ENCODE measurements at regions not wholly inside any gene's neighbourhood (a gene's known extent, or its start where the extent isn't known, plus 50 kb on each side); places are given as distances from the start of the nearest gene placed in this dataset.

DNA sequence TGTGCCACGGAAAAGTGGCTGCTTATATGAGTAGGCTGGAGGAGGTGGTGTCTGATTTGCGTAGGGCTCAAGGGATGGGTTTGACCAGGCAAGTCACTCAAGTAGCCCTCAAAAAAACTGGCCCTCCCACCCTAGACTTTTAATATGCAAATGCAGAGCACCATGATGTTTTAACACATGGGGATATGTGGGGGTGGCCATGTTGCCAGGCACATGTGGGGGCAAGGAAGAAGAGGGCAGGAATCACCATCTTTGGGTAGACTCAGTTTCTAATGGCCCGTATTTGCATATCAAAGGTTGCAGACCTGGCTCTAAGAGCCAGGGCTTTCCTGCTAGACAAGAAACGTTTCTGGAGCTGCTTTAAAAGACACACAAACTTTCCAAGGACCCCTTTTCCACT lies 307.2 kb upstream of the NDN start:
- in situ Hi-C loops (cut with MboI), result no loop called here
- Histone ChIP-seq H2AFZ (ENCODE audit: control insufficient read depth, low read depth, low read length) (no peak overlapping the region), H3K79me2 (ENCODE audit: control insufficient read depth, insufficient read depth, low read length) (no peaks in the 10 kb centered on the region), H3K9ac (ENCODE audit: control insufficient read depth, insufficient read depth, low read length) (no peak overlapping the region), H3K4me2 (ENCODE audit: control insufficient read depth, insufficient read depth) (no peak overlapping the region), H3K4me1 (ENCODE audit: control insufficient read depth, insufficient read depth, low read length) (no peaks in the 10 kb centered on the region), H3K4me3 (no peak overlapping the region), H3K27me3 (replicated peaks in 1 of 2; ENCODE audit: control insufficient read depth in 2 of 2, insufficient read depth in 2 of 2, low read length in 1 of 2) (no peaks in the 10 kb centered on the region), H3K9me3 (replicated peaks; ENCODE audit: control insufficient read depth, insufficient read depth, low read length) (no peaks in the 10 kb centered on the region; the same call in 2 of the 3 replicates), H3K36me3 (ENCODE audit: control insufficient read depth in 2 of 2, insufficient read depth in 2 of 2, low read length in 1 of 2) (no peaks in the 10 kb centered on the region), H3K27ac (ENCODE audit: control insufficient read depth, insufficient read depth) (no peak overlapping the region), H4K20me1 (ENCODE audit: control insufficient read depth, insufficient read depth) (no peaks in the 10 kb centered on the region)
- RAD21 ChIA-PET (ENCODE audit: unreplicated experiment), result no interaction called here
- DNase-seq (ENCODE audit: low read depth, low spot score) (no peak), ATAC-seq (no peak), FAIRE-seq (no peak)
- TF ChIP-seq SUPT20H (IDR thresholded peaks at IDR 0.05; ENCODE audit: borderline replicate concordance, control insufficient read depth, low read depth, low read length) (no peak), POLR2A (IDR thresholded peaks at IDR 0.05; ENCODE audit: low read depth, low read length) (no peak), NBN (IDR thresholded peaks at IDR 0.05) (no peak), TCF3 (IDR thresholded peaks at IDR 0.05; ENCODE audit: borderline replicate concordance, insufficient read depth, low read depth, low read length) (no peak), SMAD1 (IDR thresholded peaks at IDR 0.05; ENCODE audit: low read depth, partially characterized antibody) (no peak), SREBF1 (IDR thresholded peaks at IDR 0.05; ENCODE audit: low read length) (no peak)
- TF ChIP-seq, protein P1, sequence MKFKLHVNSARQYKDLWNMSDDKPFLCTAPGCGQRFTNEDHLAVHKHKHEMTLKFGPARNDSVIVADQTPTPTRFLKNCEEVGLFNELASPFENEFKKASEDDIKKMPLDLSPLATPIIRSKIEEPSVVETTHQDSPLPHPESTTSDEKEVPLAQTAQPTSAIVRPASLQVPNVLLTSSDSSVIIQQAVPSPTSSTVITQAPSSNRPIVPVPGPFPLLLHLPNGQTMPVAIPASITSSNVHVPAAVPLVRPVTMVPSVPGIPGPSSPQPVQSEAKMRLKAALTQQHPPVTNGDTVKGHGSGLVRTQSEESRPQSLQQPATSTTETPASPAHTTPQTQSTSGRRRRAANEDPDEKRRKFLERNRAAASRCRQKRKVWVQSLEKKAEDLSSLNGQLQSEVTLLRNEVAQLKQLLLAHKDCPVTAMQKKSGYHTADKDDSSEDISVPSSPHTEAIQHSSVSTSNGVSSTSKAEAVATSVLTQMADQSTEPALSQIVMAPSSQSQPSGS (IDR thresholded peaks at IDR 0.05; ENCODE audit: low read length), result no peak
- TF ChIP-seq, protein P2, sequence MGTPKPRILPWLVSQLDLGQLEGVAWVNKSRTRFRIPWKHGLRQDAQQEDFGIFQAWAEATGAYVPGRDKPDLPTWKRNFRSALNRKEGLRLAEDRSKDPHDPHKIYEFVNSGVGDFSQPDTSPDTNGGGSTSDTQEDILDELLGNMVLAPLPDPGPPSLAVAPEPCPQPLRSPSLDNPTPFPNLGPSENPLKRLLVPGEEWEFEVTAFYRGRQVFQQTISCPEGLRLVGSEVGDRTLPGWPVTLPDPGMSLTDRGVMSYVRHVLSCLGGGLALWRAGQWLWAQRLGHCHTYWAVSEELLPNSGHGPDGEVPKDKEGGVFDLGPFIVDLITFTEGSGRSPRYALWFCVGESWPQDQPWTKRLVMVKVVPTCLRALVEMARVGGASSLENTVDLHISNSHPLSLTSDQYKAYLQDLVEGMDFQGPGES (IDR thresholded peaks at IDR 0.05), result no peak
- TF ChIP-seq, protein P3, sequence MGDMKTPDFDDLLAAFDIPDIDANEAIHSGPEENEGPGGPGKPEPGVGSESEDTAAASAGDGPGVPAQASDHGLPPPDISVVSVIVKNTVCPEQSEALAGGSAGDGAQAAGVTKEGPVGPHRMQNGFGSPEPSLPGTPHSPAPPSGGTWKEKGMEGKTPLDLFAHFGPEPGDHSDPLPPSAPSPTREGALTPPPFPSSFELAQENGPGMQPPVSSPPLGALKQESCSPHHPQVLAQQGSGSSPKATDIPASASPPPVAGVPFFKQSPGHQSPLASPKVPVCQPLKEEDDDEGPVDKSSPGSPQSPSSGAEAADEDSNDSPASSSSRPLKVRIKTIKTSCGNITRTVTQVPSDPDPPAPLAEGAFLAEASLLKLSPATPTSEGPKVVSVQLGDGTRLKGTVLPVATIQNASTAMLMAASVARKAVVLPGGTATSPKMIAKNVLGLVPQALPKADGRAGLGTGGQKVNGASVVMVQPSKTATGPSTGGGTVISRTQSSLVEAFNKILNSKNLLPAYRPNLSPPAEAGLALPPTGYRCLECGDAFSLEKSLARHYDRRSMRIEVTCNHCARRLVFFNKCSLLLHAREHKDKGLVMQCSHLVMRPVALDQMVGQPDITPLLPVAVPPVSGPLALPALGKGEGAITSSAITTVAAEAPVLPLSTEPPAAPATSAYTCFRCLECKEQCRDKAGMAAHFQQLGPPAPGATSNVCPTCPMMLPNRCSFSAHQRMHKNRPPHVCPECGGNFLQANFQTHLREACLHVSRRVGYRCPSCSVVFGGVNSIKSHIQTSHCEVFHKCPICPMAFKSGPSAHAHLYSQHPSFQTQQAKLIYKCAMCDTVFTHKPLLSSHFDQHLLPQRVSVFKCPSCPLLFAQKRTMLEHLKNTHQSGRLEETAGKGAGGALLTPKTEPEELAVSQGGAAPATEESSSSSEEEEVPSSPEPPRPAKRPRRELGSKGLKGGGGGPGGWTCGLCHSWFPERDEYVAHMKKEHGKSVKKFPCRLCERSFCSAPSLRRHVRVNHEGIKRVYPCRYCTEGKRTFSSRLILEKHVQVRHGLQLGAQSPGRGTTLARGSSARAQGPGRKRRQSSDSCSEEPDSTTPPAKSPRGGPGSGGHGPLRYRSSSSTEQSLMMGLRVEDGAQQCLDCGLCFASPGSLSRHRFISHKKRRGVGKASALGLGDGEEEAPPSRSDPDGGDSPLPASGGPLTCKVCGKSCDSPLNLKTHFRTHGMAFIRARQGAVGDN (IDR thresholded peaks at IDR 0.05), result no peak
- TF ChIP-seq, protein P4, sequence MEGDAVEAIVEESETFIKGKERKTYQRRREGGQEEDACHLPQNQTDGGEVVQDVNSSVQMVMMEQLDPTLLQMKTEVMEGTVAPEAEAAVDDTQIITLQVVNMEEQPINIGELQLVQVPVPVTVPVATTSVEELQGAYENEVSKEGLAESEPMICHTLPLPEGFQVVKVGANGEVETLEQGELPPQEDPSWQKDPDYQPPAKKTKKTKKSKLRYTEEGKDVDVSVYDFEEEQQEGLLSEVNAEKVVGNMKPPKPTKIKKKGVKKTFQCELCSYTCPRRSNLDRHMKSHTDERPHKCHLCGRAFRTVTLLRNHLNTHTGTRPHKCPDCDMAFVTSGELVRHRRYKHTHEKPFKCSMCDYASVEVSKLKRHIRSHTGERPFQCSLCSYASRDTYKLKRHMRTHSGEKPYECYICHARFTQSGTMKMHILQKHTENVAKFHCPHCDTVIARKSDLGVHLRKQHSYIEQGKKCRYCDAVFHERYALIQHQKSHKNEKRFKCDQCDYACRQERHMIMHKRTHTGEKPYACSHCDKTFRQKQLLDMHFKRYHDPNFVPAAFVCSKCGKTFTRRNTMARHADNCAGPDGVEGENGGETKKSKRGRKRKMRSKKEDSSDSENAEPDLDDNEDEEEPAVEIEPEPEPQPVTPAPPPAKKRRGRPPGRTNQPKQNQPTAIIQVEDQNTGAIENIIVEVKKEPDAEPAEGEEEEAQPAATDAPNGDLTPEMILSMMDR (IDR thresholded peaks at IDR 0.05 in 2 of 3, conservative IDR thresholded peaks at IDR 0.05 in 1 of 3; ENCODE audit: control insufficient read depth in 2 of 3, extremely low read depth in 1 of 3, insufficient read depth in 1 of 3, low read depth in 3 of 3, low read length in 3 of 3), result no peak
- CTCF ChIA-PET, result no interaction called here
- 6% methylated on average over 4 of the region's 4 CpGs for WGBS (ENCODE audit: insufficient coverage, insufficient replicate concordance, low lambda C conversion rate, missing lambda C conversion rate)
- POLR2A ChIA-PET, result no interaction called here
- intact Hi-C loops (cut with micrococcal nuclease; ENCODE audit: unreplicated experiment), result no loop called here
- SMC1A ChIA-PET (ENCODE audit: uncharacterized antibody, unreplicated experiment), result no interaction called here
- no TSS peak for BruUV-seq (replicated peaks)

Measured in GM12878 (cell line).